ENCODE measurements at regions not wholly inside any gene's neighbourhood (a gene's known extent, or its start where the extent isn't known, plus 50 kb on each side); places are given as distances from the start of the nearest gene placed in this dataset.
"Not testable (repeated sequence)": the region's sequence is repeated elsewhere in the genome, so short reads cannot be mapped to it uniquely, and the experiment has no call there.

GRCh38 chr9:83191154-83191553, 128.2 kb upstream of the RASEF start:
- H3K9me3 Mint-ChIP-seq = no peaks in the 10 kb centered on the region
- no peak overlapping the region for H3K27ac Mint-ChIP-seq
- DNase-seq = no peak
- ChIA-PET CTCF (no interaction called here), POLR2A (no interaction called here)
- no peaks in the 10 kb centered on the region for H3K36me3 Mint-ChIP-seq
- no peak overlapping the region for H3K4me3 Mint-ChIP-seq
- H3K4me1 Mint-ChIP-seq (ENCODE audit: low read depth) = no peaks in the 10 kb centered on the region
- intact Hi-C loops (cut with micrococcal nuclease) = no loop called here
- peaks cover 5% of the 10 kb centered on the region for H3K27me3 Mint-ChIP-seq

- H3K9me3 Mint-ChIP-seq; H3K27me3 Mint-ChIP-seq; POLR2A ChIA-PET; H3K27ac Mint-ChIP-seq; DNase-seq; H3K36me3 Mint-ChIP-seq; H3K4me1 Mint-ChIP-seq (ENCODE audit: low read depth); CTCF ChIA-PET; H3K4me3 Mint-ChIP-seq; intact Hi-C loops (cut with micrococcal nuclease): not testable (repeated sequence)
Measured at GRCh38 chr9:83189026-83189425, 126.1 kb upstream of the RASEF start.

GRCh38 chr9:83188277-83188676, 125.3 kb upstream of the RASEF start:
- H3K9me3 Mint-ChIP-seq = no peaks in the 10 kb centered on the region
- no peak overlapping the region for H3K4me3 Mint-ChIP-seq
- peaks cover 5% of the 10 kb centered on the region for H3K27me3 Mint-ChIP-seq
- POLR2A ChIA-PET = no interaction called here
- H3K4me1 Mint-ChIP-seq (ENCODE audit: low read depth) = no peaks in the 10 kb centered on the region
- no peak for DNase-seq
- no peaks in the 10 kb centered on the region for H3K36me3 Mint-ChIP-seq
- intact Hi-C loops (cut with micrococcal nuclease) = no loop called here
- CTCF ChIA-PET = no interaction called here
- H3K27ac Mint-ChIP-seq = no peak overlapping the region

GRCh38 chr9:83186155-83186737, 123.3 kb upstream of the RASEF start:
- H3K4me3 Mint-ChIP-seq = no peak overlapping the region
- no peaks in the 10 kb centered on the region for H3K36me3 Mint-ChIP-seq
- peaks cover 5% of the 10 kb centered on the region for H3K27me3 Mint-ChIP-seq
- no peak overlapping the region for H3K27ac Mint-ChIP-seq
- intact Hi-C loops (cut with micrococcal nuclease) = no loop called here
- ChIA-PET CTCF (interaction anchor here (0.6 kb wide), 1 partner anchor 16 kb away, joined by 3 read pairs; no protein-coding TSS in a partner anchor), POLR2A (no interaction called here)
- H3K4me1 Mint-ChIP-seq (ENCODE audit: low read depth) = no peaks in the 10 kb centered on the region
- DNase-seq = no peak
- no peaks in the 10 kb centered on the region for H3K9me3 Mint-ChIP-seq

- intact Hi-C loops (cut with micrococcal nuclease) = no loop called here
- ChIA-PET CTCF (interaction anchor here (0.6 kb wide), 1 partner anchor 16 kb away, joined by 3 read pairs; no protein-coding TSS in a partner anchor), POLR2A (no interaction called here)
- Mint-ChIP-seq H3K36me3 (no peaks in the 10 kb centered on the region), H3K27ac (no peak overlapping the region), H3K9me3 (no peaks in the 10 kb centered on the region), H3K27me3 (peaks cover 5% of the 10 kb centered on the region), H3K4me1 (ENCODE audit: low read depth) (no peaks in the 10 kb centered on the region), H3K4me3 (no peak overlapping the region)
- no peak for DNase-seq
Measured at GRCh38 chr9:83185488-83186154, 122.7 kb upstream of the RASEF start.

GRCh38 chr9:83183621-83184020, 120.7 kb upstream of the RASEF start:
- no peaks in the 10 kb centered on the region for H3K36me3 Mint-ChIP-seq
- no peak overlapping the region for H3K4me3 Mint-ChIP-seq
- DNase-seq = no peak
- H3K9me3 Mint-ChIP-seq = no peaks in the 10 kb centered on the region
- ChIA-PET POLR2A (no interaction called here), CTCF (no interaction called here)
- peaks cover 5% of the 10 kb centered on the region for H3K27me3 Mint-ChIP-seq
- intact Hi-C loops (cut with micrococcal nuclease) = no loop called here
- no peak overlapping the region for H3K27ac Mint-ChIP-seq
- H3K4me1 Mint-ChIP-seq (ENCODE audit: low read depth) = no peaks in the 10 kb centered on the region

- Mint-ChIP-seq H3K27ac (no peak overlapping the region), H3K4me3 (no peak overlapping the region), H3K9me3 (peaks cover 9% of the 10 kb centered on the region), H3K4me1 (ENCODE audit: low read depth) (no peaks in the 10 kb centered on the region), H3K36me3 (no peaks in the 10 kb centered on the region), H3K27me3 (peaks cover 1% of the 10 kb centered on the region)
- ChIA-PET CTCF (no interaction called here), POLR2A (no interaction called here)
- intact Hi-C loops (cut with micrococcal nuclease) = no loop called here
- no peak for DNase-seq
Measured at GRCh38 chr9:83182071-83182470, 119.1 kb upstream of the RASEF start.

GRCh38 chr9:83178717-83179116, 115.8 kb upstream of the RASEF start:
- POLR2A ChIA-PET = no interaction called here
- Mint-ChIP-seq H3K27me3 (no peaks in the 10 kb centered on the region), H3K36me3 (peaks cover 2% of the 10 kb centered on the region), H3K4me3 (no peak overlapping the region), H3K4me1 (ENCODE audit: low read depth) (no peaks in the 10 kb centered on the region), H3K27ac (no peak overlapping the region), H3K9me3 (peaks cover 21% of the 10 kb centered on the region)
- DNase-seq = no peak
- intact Hi-C loops (cut with micrococcal nuclease) = no loop called here
- CTCF ChIA-PET = interaction anchor here (0.6 kb wide), 1 partner anchor 21 kb away, joined by 3 read pairs; no protein-coding TSS in a partner anchor

- ChIA-PET POLR2A (no interaction called here), CTCF (no interaction called here)
- H3K4me1 Mint-ChIP-seq (ENCODE audit: low read depth) = no peaks in the 10 kb centered on the region
- peaks cover 2% of the 10 kb centered on the region for H3K36me3 Mint-ChIP-seq
- H3K9me3 Mint-ChIP-seq = peaks cover 30% of the 10 kb centered on the region
- no peaks in the 10 kb centered on the region for H3K27me3 Mint-ChIP-seq
- no peak for DNase-seq
- no peak overlapping the region for H3K27ac Mint-ChIP-seq
- no peak overlapping the region for H3K4me3 Mint-ChIP-seq
- intact Hi-C loops (cut with micrococcal nuclease) = no loop called here
Measured at GRCh38 chr9:83177747-83178146, 114.8 kb upstream of the RASEF start.

GRCh38 chr9:83167126-83167525, 104.2 kb upstream of the RASEF start:
- POLR2A ChIA-PET = no interaction called here
- Mint-ChIP-seq H3K36me3 (no peaks in the 10 kb centered on the region), H3K4me3 (no peak overlapping the region), H3K27me3 (no peaks in the 10 kb centered on the region), H3K9me3 (peaks cover 8% of the 10 kb centered on the region), H3K27ac (no peak overlapping the region), H3K4me1 (ENCODE audit: low read depth) (no peaks in the 10 kb centered on the region)
- no peak for DNase-seq
- CTCF ChIA-PET = no interaction called here
- intact Hi-C loops (cut with micrococcal nuclease) = no loop called here

- no peaks in the 10 kb centered on the region for H3K36me3 Mint-ChIP-seq
- intact Hi-C loops (cut with micrococcal nuclease) = no loop called here
- ChIA-PET CTCF (no interaction called here), POLR2A (no interaction called here)
- no peak overlapping the region for H3K27ac Mint-ChIP-seq
- no peak overlapping the region for H3K4me3 Mint-ChIP-seq
- H3K4me1 Mint-ChIP-seq (ENCODE audit: low read depth) = no peaks in the 10 kb centered on the region
- H3K27me3 Mint-ChIP-seq = no peaks in the 10 kb centered on the region
- no peak for DNase-seq
- peaks cover 10% of the 10 kb centered on the region for H3K9me3 Mint-ChIP-seq
Measured at GRCh38 chr9:83166372-83166771, 103.4 kb upstream of the RASEF start.

GRCh38 chr9:83155733-83156132, 92.8 kb upstream of the RASEF start:
- no peaks in the 10 kb centered on the region for H3K27me3 Mint-ChIP-seq
- POLR2A ChIA-PET = no interaction called here
- H3K4me1 Mint-ChIP-seq (ENCODE audit: low read depth) = no peaks in the 10 kb centered on the region
- DNase-seq = no peak
- H3K4me3 Mint-ChIP-seq = no peak overlapping the region
- H3K27ac Mint-ChIP-seq = no peak overlapping the region
- no peaks in the 10 kb centered on the region for H3K36me3 Mint-ChIP-seq
- intact Hi-C loops (cut with micrococcal nuclease) = no loop called here
- CTCF ChIA-PET = no interaction called here
- peaks cover 6% of the 10 kb centered on the region for H3K9me3 Mint-ChIP-seq

GRCh38 chr9:83154821-83155220, 91.9 kb upstream of the RASEF start:
- no peaks in the 10 kb centered on the region for H3K9me3 Mint-ChIP-seq
- POLR2A ChIA-PET = no interaction called here
- H3K27ac Mint-ChIP-seq = no peak overlapping the region
- H3K4me1 Mint-ChIP-seq (ENCODE audit: low read depth) = no peaks in the 10 kb centered on the region
- H3K36me3 Mint-ChIP-seq = no peaks in the 10 kb centered on the region
- no peaks in the 10 kb centered on the region for H3K27me3 Mint-ChIP-seq
- intact Hi-C loops (cut with micrococcal nuclease) = no loop called here
- CTCF ChIA-PET = no interaction called here
- no peak overlapping the region for H3K4me3 Mint-ChIP-seq
- no peak for DNase-seq

Data from activated CD4-positive, alpha-beta memory T cell treated with anti-CD3 and anti-CD28 coated beads for 36 hours (primary cell).